Esophagus muscularis mucosa (tissue), 4 donors: ENCODE measurements at regions not wholly inside any gene's neighbourhood (a gene's known extent, or its start where the extent isn't known, plus 50 kb on each side); places are given as distances from the start of the nearest gene placed in this dataset.

Experiments
- CTCF ChIP-seq, 3 experiments: fragments of 200-600 bp in 2 of 3; fragments of 450-650 bp in 1 of 3; sonication (generic) in 2 of 3; IDR thresholded peaks; one replicate each; pipeline ENCODE4 v1.5.1; 2017 to 2019; ENCODE audit warnings: antibody characterized with exemption in 3 of 3, mild to moderate bottlenecking in 2 of 3, moderate library complexity in 1 of 3
- EP300 ChIP-seq: sonication (generic); formaldehyde crosslinking; IDR thresholded peaks from one replicate; pipeline ENCODE4 v1.6.1; 2017; ENCODE audit warnings: antibody characterized with exemption
- POLR2AphosphoS5 ChIP-seq, 2 donors: sonication (generic); formaldehyde crosslinking; IDR thresholded peaks; one replicate each; pipeline ENCODE4 v1.6.1; 2017; ENCODE audit warnings: antibody characterized with exemption in 2 of 2

GRCh38 chr10:3268025-3268424, 95.4 kb upstream of the PITRM1 start:
- TF ChIP-seq EP300: no peak
- no peak for TF ChIP-seq CTCF (IDR thresholded peaks at IDR 0.05)
- TF ChIP-seq POLR2AphosphoS5 (IDR thresholded peaks at IDR 0.05): no peak
